Esophagus squamous epithelium (tissue), 4 donors: ENCODE measurements at regions not wholly inside any gene's neighbourhood (a gene's known extent, or its start where the extent isn't known, plus 50 kb on each side); places are given as distances from the start of the nearest gene placed in this dataset.

Experiments
- POLR2A ChIP-seq, 4 donors: fragments of 450-650 bp; IDR thresholded peaks; one replicate each; pipeline ENCODE4 v1.6.1; 2017; ENCODE audit warnings: antibody characterized with exemption in 4 of 4, mild to moderate bottlenecking in 4 of 4, moderate library complexity in 3 of 4
- TF ChIP-seq, protein P1 (sequence below), 6 experiments: fragments of 450-650 bp in 4 of 6; fragments of 200-600 bp in 2 of 6; sonication (generic) in 2 of 6; IDR thresholded peaks; one replicate each; pipeline ENCODE4 v1.5.1; 2016 to 2019; ENCODE audit warnings: antibody characterized with exemption in 6 of 6, mild to moderate bottlenecking in 4 of 6, moderate library complexity in 4 of 6

DNA sequence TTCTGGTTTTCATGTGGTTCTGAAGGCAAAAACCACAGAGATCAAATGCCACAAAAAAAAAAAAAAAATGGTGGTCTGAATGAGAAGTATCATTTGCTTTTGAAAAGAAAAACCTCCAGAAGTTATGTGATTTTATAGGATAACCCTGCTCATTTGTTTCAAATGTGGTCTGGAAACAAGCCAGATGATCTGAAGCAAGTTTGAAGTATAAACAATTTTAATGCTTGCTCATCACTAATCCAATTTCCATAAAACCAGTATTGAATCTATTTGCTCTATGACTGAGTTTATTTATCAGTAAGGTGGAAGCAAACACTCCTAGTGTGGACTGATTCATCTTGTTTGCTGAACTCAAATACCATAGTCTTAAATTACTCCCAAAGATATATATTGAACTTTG lies 407.3 kb upstream of the FLRT2 start:
- TF ChIP-seq, protein P1, sequence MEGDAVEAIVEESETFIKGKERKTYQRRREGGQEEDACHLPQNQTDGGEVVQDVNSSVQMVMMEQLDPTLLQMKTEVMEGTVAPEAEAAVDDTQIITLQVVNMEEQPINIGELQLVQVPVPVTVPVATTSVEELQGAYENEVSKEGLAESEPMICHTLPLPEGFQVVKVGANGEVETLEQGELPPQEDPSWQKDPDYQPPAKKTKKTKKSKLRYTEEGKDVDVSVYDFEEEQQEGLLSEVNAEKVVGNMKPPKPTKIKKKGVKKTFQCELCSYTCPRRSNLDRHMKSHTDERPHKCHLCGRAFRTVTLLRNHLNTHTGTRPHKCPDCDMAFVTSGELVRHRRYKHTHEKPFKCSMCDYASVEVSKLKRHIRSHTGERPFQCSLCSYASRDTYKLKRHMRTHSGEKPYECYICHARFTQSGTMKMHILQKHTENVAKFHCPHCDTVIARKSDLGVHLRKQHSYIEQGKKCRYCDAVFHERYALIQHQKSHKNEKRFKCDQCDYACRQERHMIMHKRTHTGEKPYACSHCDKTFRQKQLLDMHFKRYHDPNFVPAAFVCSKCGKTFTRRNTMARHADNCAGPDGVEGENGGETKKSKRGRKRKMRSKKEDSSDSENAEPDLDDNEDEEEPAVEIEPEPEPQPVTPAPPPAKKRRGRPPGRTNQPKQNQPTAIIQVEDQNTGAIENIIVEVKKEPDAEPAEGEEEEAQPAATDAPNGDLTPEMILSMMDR (IDR thresholded peaks at IDR 0.05) = no peak
- TF ChIP-seq POLR2A (IDR thresholded peaks at IDR 0.05) = no peak
